NB4 (cell line): ENCODE measurements at regions not wholly inside any gene's neighbourhood (a gene's known extent, or its start where the extent isn't known, plus 50 kb on each side); places are given as distances from the start of the nearest gene placed in this dataset.
"Not testable (repeated sequence)": the region's sequence is repeated elsewhere in the genome, so short reads cannot be mapped to it uniquely, and the experiment has no call there.

ENCODE experiments used
- DNase-seq: peaks from one replicate; pipeline ENCODE4 v3.0.0; 2010; ENCODE audit warnings: low read depth
- H3K4me3 ChIP-seq: one replicate; pipeline ENCODE4 v1.5.1; 2011; ENCODE audit warnings: mild to moderate bottlenecking, low read depth, low read length, moderate library complexity
- MAX ChIP-seq: IDR thresholded peaks from 2 replicates; pipeline ENCODE4 v1.6.1; 2011; ENCODE audit warnings: low read depth, low read length
- MYC ChIP-seq: IDR thresholded peaks from 2 replicates; pipeline ENCODE4 v1.6.1; 2011; ENCODE audit warnings: low read depth, low read length
- POLR2A ChIP-seq: IDR thresholded peaks from 2 replicates; pipeline ENCODE4 v1.6.1; 2011; ENCODE audit warnings: mild to moderate bottlenecking; ENCODE audit not compliant: insufficient read length; ENCODE audit errors: extremely low read depth
- TF ChIP-seq, protein P1 (sequence below): IDR thresholded peaks from one replicate; pipeline ENCODE4 v1.5.1; 2012; ENCODE audit warnings: low read depth, low read length

DNA sequence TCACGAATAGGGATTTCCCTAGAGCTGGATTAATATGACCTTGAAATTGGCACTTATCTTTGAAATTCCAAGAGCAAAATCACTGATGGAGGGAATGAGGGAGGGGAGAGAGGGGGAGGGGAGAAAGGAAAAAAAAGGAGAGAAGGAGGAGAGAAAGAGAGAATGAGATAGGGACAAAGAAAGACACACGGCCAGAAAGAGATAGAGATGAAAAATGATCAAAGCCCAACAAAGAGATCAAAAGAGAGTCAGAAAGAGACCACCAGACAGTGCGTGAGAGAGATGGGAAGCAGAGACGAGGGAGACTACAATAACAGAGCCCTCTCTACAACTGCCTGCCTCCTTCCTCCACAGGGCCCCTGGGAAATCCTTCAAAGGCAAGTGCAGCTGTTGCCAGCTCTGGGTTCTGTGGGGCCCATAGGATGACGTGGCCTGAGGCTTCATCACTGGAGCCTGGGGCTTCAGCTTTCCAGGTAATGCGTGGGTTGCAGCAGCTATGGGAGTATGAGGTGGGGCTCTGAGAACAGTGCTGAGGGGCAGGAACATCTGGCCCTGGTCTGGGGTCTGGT is 58.3 kb upstream of the SHB start:
- no peak overlapping the region for H3K4me3 ChIP-seq
- no peak for TF ChIP-seq MYC
- TF ChIP-seq POLR2A, result no peak
- TF ChIP-seq, protein P1, sequence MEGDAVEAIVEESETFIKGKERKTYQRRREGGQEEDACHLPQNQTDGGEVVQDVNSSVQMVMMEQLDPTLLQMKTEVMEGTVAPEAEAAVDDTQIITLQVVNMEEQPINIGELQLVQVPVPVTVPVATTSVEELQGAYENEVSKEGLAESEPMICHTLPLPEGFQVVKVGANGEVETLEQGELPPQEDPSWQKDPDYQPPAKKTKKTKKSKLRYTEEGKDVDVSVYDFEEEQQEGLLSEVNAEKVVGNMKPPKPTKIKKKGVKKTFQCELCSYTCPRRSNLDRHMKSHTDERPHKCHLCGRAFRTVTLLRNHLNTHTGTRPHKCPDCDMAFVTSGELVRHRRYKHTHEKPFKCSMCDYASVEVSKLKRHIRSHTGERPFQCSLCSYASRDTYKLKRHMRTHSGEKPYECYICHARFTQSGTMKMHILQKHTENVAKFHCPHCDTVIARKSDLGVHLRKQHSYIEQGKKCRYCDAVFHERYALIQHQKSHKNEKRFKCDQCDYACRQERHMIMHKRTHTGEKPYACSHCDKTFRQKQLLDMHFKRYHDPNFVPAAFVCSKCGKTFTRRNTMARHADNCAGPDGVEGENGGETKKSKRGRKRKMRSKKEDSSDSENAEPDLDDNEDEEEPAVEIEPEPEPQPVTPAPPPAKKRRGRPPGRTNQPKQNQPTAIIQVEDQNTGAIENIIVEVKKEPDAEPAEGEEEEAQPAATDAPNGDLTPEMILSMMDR, result no peak
- TF ChIP-seq MAX, result no peak

GRCh38 chr9:38126730-38127129 is 57.7 kb upstream of the SHB start:
- no peak overlapping the region for H3K4me3 ChIP-seq
- TF ChIP-seq MAX, result no peak
- no peak for DNase-seq

More for the DNA sequence above, 58.3 kb upstream of the SHB start:
- peak; percentile 5 for DNase-seq

DNA sequence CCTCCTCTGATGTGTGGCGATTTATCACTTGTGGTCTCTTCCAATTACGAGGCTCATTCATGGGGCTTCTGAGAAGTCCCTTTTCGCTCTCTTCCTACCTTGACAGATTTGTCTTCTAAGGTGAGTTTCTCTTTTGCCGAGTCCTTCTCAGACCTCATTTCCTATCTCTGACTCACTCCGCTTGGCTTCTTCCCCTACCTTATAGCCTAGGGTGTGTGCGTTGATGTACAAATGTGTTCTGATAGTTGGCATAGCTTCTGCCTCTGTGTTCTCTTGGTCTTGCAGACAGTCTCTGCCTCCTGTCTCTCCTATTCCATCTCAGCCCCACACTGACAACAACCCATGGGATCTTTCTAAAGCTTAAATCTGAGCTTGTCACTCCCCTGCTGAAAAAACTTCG is 56.9 kb upstream of the SHB start:
- H3K4me3 ChIP-seq, result no peak overlapping the region
- no peak for DNase-seq
- TF ChIP-seq MAX (no peak), POLR2A (no peak), MYC (no peak)
- TF ChIP-seq, protein P1, result no peak

GRCh38 chr9:38123359-38123758 is 54.3 kb upstream of the SHB start:
- not testable (repeated sequence) for DNase-seq, H3K4me3 ChIP-seq

DNA sequence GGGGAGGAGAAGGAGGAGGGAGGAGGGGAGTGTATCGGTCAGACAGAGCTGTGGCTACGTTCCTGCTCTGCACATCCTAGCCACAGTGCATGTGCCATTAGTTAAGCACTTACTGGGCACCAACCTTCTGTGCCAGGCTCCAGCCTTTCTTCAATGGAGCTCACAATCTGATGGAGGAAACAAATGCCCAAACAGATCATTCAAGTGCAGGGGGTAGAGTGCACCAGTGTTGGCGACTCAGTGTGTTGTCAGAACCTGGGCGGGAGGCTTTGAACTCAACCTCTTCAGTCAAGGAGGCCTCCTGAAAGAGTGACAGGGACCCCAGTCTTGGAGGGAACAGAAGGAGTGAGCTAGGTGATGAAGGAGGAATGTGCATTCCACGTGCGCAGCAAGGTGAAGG is 51.9 kb upstream of the SHB start:
- no peak for TF ChIP-seq MAX
- TF ChIP-seq, protein P1, result no peak
- TF ChIP-seq MYC, result no peak
- no peak for TF ChIP-seq POLR2A
- H3K4me3 ChIP-seq, result no peak overlapping the region
- no peak for DNase-seq

- H3K4me3 ChIP-seq, result no peak overlapping the region
- no peak for DNase-seq
- no peak for TF ChIP-seq MYC
- no peak for TF ChIP-seq POLR2A
- no peak for TF ChIP-seq MAX
- TF ChIP-seq, protein P1, result no peak
Observed at GRCh38 chr9:38119560-38120236, 50.7 kb upstream of the SHB start.

GRCh38 chr9:38118862-38119438 is 49.9 kb upstream of the SHB start:
- peak; percentile 4 for DNase-seq
- H3K4me3 ChIP-seq, result no peak overlapping the region
- TF ChIP-seq, protein P1, result no peak
- TF ChIP-seq POLR2A (no peak), MYC (no peak), MAX (no peak)
